NCI-H2196 treated with DMSO at 0.1 percent for 48 hours (cell line): ENCODE measurements at regions not wholly inside any gene's neighbourhood (a gene's known extent, or its start where the extent isn't known, plus 50 kb on each side); places are given as distances from the start of the nearest gene placed in this dataset.
"Not testable (repeated sequence)": the region's sequence is repeated elsewhere in the genome, so short reads cannot be mapped to it uniquely, and the experiment has no call there.

ENCODE experiments used
- DNase-seq: peaks from one replicate; lab custom pipeline; 2025; ENCODE audit not compliant: unreplicated experiment; lab: John Stamatoyannopoulos, UW

DNA sequence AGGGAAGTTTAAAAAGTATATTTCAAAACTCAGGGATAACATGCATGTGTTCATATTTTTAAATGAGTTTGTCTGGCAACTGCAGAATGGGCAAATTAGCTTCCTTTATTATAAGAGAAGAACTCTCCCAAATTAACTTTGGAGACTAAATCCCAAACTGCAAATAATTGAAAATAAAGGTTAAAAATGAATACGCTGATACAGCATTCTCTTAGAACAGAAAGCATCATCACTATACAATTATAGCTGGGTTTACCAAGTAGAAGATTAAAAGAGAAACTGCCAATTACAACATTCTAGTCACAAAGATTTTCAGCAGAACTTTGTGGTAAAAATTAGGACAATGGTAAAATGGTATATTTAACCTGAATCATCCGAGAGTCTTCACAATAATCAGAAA is 73.3 kb downstream of the OLFM4 start:
- no peak for DNase-seq

DNA sequence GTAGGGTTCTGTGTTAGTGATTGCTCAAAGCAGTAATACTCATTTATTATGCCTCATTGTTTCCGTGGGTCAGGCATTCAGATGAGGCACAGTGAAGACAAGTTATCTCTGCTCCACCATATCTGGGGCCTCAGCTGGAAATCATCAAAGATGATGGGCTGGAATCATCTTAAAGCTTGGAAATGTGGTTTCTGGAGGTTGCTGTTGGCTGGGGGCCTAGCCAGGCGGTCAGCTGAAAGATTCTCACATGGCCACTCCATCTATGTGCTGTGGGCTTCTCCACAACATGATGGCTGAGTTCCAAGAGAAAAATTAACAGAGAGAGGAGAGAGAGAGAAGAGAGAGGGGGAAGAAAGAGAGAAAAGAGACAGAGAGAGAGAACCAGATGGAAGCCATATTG is 75.5 kb downstream of the OLFM4 start:
- DNase-seq, result no peak

DNA sequence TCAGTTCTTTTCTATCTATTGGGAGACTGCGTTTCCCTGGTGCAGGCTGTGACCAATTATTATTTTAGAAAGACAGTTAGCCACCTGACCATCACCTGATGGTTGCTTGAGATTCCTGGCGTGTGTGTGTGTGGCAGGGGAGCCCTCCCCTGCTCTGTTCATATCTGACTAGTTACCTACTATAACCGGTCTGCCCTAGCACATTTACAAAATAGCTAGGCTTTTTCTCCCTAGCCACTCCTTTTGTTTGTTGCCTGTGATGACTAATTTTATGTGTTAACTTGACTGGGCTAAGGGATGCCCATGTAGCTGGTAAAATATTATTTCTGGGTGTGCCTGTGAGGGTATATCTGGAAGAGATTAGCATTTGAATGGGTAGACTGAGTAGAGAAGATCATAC is 76.9 kb downstream of the OLFM4 start:
- no peak for DNase-seq

DNA sequence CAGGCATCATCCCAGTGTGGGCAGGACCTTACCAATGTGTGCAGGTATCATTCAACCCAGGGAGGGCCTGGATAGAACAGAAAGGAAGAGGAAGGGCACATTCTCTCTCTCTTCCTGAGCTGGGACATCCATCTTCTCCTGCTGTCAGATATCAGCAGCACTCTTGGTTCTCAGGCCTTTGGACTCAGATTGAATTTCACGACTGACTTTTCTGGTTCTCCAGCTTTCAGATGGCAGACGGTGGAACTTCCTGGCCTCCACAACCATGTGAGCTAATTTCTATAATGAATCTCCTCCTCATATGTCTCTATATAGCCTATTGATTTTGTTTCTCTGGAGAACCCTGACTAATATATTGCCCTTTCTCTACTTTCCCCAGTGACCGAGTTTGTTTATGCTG is 77.3 kb downstream of the OLFM4 start:
- no peak for DNase-seq

DNA sequence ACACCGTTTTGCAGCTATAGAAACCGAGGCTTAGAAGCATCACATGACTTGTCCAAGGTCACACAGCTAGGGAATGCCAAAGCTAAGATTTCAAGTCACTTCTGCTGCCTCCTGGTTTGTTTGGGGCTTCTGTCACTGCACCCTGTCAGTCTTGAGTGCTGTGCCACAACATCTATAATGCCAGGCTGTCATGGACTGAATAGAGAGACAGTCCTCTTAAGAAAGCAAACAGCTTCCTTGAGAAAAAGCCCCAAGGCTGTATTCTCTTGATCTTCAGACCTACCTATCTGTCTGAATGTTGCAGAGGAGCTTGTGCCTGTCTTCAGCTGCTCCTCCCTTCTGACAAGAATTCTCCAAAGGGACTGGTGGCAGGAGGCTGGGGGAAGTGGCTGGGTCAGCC is 81.6 kb downstream of the OLFM4 start:
- DNase-seq, result no peak

DNA sequence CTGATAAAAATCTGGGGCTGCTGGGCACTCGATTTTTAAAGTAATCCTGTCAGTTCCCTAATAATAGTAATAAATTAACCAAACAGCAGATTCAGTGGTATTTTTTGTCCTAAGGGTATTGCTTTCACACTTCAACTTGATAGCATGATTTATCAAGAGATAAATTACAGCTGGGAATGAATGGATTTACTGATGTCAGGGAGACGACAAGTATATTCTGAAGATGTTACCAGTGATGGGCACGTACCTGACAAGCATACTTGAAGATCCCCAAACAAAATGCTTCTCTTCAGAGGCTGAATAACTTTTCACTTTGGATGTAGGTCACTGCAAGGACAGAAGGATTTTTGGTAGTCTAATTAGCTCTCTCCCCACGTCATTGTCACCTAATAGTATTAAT is 82.0 kb downstream of the OLFM4 start:
- no peak for DNase-seq

DNA sequence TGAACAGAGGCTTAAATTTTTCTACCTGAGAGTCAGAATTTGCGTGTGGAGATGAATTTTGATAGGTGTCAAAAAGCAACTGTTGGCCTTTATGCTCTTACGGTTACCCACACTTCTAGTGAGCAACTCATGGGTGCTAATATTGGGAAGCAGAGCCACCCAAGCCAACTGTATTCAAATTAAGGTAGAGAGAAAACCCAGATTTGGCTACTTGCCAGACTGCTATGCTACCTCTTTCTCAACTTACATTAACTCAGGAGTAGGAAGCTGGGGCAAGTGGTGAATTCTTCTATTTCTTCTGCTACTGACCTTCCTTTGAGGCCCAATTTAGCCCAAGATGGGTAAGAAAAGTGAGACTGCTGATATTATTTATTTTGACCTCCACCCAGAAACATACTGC is 83.9 kb downstream of the OLFM4 start:
- no peak for DNase-seq

DNA sequence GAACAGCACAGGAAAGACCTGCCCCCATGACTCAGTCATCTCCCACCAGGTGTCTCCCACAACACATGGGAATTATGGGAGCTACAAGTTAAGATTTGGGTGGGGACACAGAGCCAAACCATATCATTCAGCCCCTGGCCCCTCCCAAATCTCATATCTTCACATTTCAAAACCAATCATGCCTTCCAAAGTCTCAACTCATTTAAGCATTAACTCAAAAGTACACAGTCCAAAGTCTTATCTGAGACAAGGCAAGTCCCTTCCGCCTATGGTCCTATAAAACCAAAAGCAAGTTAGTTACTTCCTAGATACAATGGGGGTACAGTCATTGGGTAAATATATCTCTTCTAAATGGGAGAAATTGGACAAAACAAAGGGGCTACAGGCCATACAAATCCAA is 88.4 kb downstream of the OLFM4 start:
- not testable (repeated sequence) for DNase-seq

DNA sequence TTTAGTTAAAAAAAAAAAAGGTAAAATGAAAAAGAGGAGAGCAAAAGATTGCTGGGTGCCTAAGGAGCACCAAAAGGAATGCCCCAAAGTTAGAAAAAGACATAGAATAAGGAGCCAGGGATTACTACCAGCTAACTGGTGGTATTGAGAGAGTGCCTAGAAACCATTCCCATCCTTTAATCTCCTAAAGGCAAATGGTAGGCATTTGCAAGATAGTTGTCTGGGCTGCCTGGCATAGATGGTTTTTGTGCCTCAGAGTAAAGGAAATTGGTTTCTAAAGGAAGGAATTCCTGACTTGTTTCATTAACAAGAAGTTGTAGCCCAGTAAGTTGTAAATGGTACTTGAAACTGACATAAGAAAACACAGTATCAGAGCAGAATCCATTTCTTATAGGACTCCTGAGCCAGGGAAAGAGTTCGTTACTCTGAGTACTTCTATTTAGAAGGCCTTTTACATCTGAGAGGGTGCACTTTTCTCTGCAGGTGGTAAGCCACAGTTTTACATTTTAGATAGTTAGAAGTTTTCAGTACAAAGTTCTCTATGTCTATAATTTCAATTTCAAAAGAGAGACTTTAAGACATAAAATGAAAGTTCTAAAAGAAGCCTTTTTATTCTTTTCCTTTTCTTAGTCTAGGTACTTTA is 92.6 kb downstream of the OLFM4 start:
- DNase-seq, result no peak

DNA sequence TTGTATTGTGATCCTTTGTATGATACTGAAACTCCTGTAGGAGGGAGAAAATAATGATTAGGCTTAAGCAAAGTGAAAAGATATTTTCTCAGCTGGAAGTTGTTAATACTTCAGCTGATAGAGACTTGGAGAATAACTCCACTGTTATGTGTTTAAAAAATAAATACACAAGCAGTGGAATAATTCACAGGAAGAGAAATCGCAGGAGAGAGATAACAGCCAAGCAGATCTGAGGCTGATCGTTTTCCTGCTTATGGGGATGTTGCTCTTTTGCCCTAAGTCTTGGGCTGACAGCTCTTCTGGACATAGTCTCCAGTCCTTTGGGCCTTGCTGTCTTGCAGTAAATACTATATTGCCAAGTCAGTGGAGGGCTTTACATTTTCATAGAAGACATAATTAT is 93.3 kb downstream of the OLFM4 start:
- no peak for DNase-seq

DNA sequence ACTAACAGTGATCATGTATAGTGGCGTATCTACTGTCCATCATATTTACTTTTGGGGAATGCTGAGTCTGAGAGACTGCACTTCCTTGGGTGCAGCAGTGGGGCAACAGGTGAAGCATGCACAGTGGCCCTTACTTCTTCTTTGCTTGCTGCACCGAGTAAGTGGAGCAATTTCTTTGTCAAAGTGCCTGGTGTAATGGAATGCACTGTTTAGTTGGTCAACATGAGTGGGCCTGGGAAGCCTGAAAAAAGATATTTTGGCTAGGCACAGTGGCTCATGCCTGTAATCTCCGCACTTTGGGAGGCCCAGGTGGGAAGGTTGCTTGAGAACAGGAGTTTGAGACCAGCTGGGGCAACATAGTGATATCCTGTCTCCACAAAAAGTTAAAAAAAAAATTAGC is 94.9 kb downstream of the OLFM4 start:
- DNase-seq, result no peak

DNA sequence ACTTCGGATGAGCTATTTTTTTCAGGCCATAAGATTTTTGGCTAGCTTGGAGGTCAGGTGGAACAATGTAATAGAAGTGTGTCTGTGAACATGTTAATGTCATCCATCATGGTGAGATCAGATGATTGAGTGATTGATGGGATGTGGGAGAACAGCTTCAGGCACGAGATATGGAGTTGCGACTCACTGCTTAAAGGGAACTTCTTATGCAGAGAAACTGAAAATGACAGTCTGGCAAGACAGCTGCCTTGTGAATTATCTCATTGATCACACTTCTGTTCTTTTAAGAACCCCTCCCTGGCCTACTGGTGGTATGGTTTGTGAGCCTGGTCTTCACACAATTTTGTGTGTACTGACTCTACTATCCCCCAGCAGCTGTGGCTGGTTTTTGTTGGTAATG is 96.0 kb downstream of the OLFM4 start:
- no peak for DNase-seq

DNA sequence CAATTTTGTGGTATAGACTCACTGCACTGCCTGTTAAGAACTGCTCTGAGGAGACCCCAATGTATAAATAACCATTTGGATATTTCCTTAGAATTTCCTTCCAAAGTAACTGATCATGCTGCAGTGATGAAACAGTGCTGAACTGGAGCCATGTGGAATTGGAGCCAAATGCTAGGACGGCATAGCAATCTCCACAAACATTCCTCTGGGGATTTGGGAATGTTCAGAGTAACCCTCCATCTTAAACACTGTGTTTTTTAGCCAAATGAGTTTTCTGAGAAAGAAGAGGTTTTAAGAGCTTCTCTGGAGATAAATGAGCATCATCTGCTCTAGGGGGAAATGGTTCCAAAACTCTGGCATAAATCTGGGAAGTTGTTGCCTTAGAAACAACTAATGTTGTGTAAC is 98.2 kb downstream of the OLFM4 start:
- no peak for DNase-seq

DNA sequence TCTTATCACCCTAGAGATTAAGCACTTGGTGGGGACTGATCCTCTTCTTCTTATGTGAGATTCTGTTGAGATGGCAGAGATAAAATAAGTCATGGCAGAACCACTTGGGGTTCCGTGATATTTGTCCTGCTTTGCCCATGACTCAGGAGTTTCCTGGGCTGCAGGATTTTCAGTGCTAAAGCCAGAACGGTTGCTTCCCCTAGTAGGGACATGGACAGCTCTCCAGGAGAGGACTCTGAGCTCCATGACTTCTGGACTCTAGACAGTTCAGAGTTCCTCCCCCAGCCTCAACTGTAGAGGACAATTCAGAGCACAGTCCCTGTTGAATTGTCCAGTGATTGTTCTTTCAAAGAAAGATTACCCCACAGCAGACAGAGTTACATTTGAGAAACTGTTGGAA is 98.8 kb downstream of the OLFM4 start:
- DNase-seq, result no peak

DNA sequence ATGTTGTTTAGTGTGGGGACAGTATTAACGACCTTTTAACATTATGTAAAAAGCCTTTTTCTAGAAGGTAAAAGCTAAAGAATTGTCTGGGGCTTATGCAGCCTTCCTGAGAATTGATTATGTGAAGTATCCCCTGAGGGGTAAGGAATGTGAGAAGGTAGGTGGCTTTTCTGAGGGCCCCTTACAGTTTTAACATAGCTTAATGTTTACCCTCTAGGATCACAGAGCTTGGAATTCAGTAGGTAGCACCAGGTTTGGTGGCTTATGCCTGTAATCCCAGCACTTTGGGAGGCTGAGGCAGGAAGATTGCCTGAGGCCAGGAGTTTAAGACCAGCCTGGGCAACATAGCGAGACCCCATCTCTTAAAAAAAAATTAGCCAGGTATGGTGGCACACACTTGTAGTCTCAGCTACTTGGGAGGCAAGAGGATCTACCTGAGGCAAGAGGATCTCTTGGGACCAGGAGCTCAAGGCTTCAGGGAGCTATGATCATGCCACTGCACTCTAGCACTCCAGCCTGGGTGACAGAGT is 101.3 kb downstream of the OLFM4 start:
- no peak for DNase-seq

DNA sequence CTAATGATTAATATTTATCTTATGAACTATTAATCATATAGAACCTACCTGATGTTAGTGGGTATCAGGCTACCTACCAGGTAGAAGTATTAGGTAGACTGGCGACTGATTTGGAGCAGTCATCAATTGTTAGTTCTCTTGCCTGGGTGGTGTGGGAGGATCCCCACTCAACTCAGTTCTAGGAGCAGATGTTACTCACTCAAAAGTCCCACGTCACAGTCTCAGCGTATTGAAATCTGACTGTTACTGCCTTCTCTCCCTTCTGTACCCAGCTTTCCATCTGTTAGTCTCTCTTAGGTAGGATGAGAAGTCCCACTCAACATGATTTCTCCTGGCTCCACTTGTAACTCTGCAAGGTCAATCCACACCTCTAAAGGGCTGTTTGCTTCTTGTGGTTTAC is 102.7 kb downstream of the OLFM4 start:
- no peak for DNase-seq

DNA sequence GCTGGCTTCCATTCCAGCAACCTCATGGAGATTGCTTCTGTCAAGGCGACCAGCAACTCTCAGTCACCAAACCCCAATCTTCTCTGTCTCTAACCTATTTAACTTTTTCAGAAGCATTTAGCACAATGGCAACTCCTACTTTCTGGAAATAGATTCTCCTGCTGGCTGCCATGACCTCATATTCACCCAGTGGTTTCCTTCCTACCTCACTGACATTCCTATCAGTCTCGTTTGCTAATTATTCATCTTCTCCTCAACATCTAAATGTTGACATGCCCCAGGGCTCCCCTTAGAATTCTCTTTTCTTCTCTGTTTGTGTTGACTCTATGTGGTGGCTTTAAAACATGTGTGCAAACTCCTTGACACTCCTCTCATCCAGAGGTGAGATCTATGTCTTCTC is 106.7 kb downstream of the OLFM4 start:
- no peak for DNase-seq

DNA sequence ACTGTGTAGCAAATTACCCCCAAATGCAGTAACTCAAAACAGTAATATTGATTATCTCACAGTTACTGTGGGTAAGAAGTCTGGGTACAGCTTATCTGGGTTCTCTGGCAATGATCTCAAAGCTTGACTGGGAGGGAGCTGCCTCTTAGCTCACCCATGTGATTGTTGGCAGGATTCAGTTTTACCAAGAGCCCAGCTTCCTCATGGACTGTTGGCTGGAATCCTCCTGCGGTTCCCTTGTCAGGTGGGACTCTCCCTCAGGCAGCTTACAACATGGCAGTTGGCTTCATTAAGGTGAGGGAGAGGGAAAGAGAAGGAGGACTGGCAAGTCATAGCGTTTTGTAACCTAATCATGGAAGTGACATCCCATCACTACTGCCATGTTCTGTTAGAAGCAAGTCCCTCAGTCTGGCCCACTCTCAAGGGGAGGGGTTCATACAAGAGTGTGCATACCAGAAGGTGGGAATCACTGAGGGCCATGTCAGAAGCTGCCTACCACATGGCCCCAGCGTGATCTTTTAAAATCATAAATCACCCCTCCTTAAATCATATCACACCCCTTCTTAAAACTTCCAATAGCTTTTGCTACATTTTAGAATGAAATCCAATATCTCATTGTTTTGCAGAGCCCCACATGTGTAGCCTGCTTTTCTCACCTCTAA is 108.1 kb downstream of the OLFM4 start:
- no peak for DNase-seq

DNA sequence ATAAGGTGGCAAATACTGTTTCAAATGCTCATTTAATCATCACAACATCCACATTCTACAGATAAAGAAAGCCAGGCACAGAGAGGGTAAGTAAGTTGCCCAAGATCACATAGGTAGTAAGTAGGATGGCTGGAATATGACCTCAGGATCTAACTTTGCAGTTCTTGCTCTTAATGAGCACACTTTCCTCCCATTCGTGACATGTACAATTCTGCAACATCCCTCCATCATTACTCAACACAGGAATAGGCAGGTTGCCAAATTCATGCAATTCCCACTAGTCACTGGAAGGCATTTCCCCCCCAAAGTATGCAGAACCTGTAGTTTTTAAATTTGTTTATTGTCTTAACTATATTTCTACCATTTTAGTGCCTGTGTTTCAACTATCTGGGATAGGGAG is 109.2 kb downstream of the OLFM4 start:
- DNase-seq, result no peak

DNA sequence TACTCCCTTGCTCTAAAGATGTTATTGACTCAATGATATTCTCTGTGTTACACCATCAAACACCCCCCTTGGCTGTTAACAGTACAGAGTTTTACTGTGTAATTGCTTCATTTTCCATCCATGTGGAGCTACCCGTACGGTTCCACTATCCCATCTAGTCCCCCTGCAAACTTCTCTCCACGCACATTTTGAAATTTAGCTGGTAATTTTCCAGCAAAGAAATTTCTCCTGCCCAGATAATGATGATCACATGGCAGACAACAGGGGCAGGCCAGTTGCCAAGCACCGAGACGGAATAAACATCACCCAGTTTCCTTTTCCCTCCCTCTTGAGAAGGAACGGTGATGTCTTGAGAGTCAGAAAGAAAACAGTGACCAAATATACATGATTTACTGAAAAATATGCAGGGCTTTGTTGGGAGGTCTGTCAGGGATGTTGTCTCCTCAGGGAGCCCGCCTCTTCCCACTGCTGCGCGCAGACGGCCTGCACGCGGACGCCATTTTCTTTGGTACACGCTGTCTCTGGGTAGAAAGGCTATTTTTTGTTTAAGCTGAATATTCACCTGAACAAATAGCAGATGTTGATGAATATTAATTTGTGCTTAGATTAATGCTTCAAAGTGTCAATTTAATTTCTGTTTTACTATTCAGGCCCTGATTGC is 109.9 kb downstream of the OLFM4 start:
- no peak for DNase-seq

DNA sequence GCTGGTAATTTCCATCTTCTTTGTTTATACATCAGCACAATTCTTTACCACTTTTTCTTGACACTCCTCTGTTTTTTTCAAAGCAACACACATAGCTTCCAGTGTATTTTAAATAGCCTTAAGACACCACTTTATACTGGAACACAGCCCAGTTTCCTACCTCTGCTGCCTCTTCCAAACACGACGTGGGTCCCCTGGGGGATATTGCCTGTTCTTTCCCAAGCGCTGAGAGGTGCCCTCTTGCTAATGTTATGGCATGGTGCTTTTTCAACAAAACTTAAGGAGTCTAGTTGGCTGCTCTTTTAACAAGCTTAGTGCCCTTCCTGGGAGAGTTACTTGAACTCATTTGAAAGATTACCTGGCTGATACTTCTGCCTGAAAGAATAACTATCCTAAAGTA is 112.7 kb downstream of the OLFM4 start:
- no peak for DNase-seq

DNA sequence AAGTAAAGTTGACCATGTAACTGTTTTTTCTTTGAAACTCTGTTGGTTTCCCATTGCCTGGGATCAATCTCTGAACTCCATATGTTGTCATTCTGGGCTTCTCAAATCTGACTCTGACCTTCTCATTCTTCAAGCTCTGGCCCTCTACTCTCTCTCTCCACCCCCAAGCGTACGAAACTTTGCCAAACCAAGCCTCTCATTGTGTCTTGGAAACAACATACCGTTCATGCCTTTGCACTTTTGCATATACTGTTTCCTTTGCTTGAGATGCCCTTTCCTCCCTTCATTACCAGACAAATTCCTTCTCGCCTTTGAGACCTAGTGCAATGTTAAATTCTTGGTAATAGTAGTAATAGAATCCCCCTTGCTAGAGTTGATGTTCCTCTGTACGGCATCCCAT is 113.7 kb downstream of the OLFM4 start:
- no peak for DNase-seq
